ENCODE measurements at regions not wholly inside any gene's neighbourhood (a gene's known extent, or its start where the extent isn't known, plus 50 kb on each side); places are given as distances from the start of the nearest gene placed in this dataset.

- TF ChIP-seq REST (IDR thresholded peaks at IDR 0.05; ENCODE audit: insufficient read depth in 1 of 2, low read depth in 2 of 2, low read length in 2 of 2) (no peak), TAF1 (IDR thresholded peaks at IDR 0.05; ENCODE audit: borderline replicate concordance, insufficient read depth, low read length) (no peak), SIN3A (IDR thresholded peaks at IDR 0.05; ENCODE audit: borderline replicate concordance, insufficient read depth, low read length) (no peak), POLR2AphosphoS5 (IDR thresholded peaks at IDR 0.05; ENCODE audit: low read depth, low read length) (no peak), FOXP2 (optimal IDR thresholded peaks at IDR 0.05; ENCODE audit: borderline replicate concordance, extremely low read depth, extremely low read length, insufficient read depth) (no peak)
Observed at GRCh38 chr1:30318413-30318812, 405.0 kb downstream of the MATN1 start.

- TF ChIP-seq SIN3A (IDR thresholded peaks at IDR 0.05; ENCODE audit: borderline replicate concordance, insufficient read depth, low read length), result no peak
- no peak for TF ChIP-seq REST (IDR thresholded peaks at IDR 0.05; ENCODE audit: insufficient read depth in 1 of 2, low read depth in 2 of 2, low read length in 2 of 2)
- no peak for TF ChIP-seq FOXP2 (optimal IDR thresholded peaks at IDR 0.05; ENCODE audit: borderline replicate concordance, extremely low read depth, extremely low read length, insufficient read depth)
- no peak for TF ChIP-seq POLR2AphosphoS5 (IDR thresholded peaks at IDR 0.05; ENCODE audit: low read depth, low read length)
- TF ChIP-seq TAF1 (IDR thresholded peaks at IDR 0.05; ENCODE audit: borderline replicate concordance, insufficient read depth, low read length), result no peak
Observed at GRCh38 chr1:30317921-30318320, 405.5 kb downstream of the MATN1 start.

DNA sequence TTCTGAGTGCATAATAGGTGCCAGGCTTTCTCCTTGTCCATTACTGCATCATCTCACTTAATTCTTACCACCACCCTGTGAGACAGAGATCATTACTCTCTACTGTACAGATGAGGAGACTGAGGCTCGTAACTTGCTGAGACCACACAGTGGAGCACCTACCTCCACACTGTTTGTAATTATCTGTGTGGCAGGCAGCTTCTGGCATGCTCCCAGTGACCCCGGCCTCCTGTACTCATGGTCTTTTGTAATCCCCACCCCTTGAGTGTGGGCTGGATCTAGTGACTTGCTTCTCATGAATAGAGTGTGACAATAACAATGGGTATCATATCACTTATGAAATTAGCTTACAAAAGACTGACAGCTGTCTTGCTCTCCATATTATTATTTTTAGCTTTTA, 407.3 kb downstream of the MATN1 start:
- TF ChIP-seq TAF1 (IDR thresholded peaks at IDR 0.05; ENCODE audit: borderline replicate concordance, insufficient read depth, low read length) (no peak), REST (IDR thresholded peaks at IDR 0.05; ENCODE audit: insufficient read depth in 1 of 2, low read depth in 2 of 2, low read length in 2 of 2) (no peak), POLR2AphosphoS5 (IDR thresholded peaks at IDR 0.05; ENCODE audit: low read depth, low read length) (no peak), FOXP2 (optimal IDR thresholded peaks at IDR 0.05; ENCODE audit: borderline replicate concordance, extremely low read depth, extremely low read length, insufficient read depth) (no peak), SIN3A (IDR thresholded peaks at IDR 0.05; ENCODE audit: borderline replicate concordance, insufficient read depth, low read length) (no peak)

DNA sequence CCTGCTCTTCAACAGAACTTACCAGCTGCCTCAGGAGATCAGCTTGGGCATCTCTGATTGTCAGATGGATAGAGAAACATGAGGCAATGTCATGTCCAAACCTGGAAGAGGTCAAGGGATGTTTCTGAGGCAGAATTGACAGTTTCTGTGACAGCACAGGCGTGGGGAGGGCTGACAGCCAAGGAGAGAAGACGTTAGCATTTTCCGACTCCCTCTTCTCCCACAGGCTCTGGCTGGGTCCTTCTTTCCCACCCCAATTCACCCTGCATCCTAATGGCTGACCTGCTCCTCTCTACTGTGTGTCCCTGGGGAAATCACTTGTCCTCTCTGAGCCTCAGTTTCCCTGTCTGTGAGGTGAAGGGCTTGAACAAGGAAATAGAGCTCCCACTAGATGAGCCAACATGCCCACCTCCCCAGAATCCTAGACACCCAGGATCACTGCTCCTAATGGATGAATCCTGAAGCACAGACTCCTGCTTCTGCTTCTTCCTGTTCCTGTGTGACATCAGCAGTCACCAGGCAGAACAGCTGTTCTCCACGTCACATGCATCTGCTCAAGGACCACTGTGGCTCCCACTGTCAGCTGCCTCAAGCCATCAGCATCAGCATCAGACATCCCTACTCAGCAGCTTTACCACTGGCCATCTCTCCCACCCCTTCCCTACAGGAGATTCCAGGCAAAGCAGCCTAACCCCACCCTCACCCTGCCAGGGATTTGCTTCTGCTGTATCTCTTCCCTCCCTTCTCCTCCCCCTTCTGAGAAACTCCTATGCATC, 408.0 kb downstream of the MATN1 start:
- TF ChIP-seq POLR2AphosphoS5 (IDR thresholded peaks at IDR 0.05; ENCODE audit: low read depth, low read length) (no peak), TAF1 (IDR thresholded peaks at IDR 0.05; ENCODE audit: borderline replicate concordance, insufficient read depth, low read length) (no peak), FOXP2 (optimal IDR thresholded peaks at IDR 0.05; ENCODE audit: borderline replicate concordance, extremely low read depth, extremely low read length, insufficient read depth) (no peak), SIN3A (IDR thresholded peaks at IDR 0.05; ENCODE audit: borderline replicate concordance, insufficient read depth, low read length) (no peak), REST (IDR thresholded peaks at IDR 0.05; ENCODE audit: insufficient read depth in 1 of 2, low read depth in 2 of 2, low read length in 2 of 2) (no peak)

Measured in PFSK-1 (cell line).